ENCODE measurements at regions not wholly inside any gene's neighbourhood (a gene's known extent, or its start where the extent isn't known, plus 50 kb on each side); places are given as distances from the start of the nearest gene placed in this dataset.

- DNase-seq (ENCODE audit: low spot score), result no peak
- no peak for TF ChIP-seq CTCF (IDR thresholded peaks at IDR 0.05; ENCODE audit: extremely low read depth, missing control alignments)
Observed at GRCh38 chr5:2282893-2283292, 400.2 kb upstream of the IRX4 start.

- DNase-seq (ENCODE audit: low spot score), result no peak
Observed at GRCh38 chr5:2282034-2282690, 399.4 kb upstream of the IRX4 start.

GRCh38 chr5:2281446-2281845 is 398.7 kb upstream of the IRX4 start:
- DNase-seq (ENCODE audit: low spot score), result no peak
- no peak for TF ChIP-seq CTCF (IDR thresholded peaks at IDR 0.05; ENCODE audit: extremely low read depth, missing control alignments)

More at GRCh38 chr5:2282034-2282690, 399.4 kb upstream of the IRX4 start:
- TF ChIP-seq CTCF (IDR thresholded peaks at IDR 0.05; ENCODE audit: extremely low read depth, missing control alignments), result no peak

GRCh38 chr5:2280318-2280717 is 397.6 kb upstream of the IRX4 start:
- TF ChIP-seq CTCF (IDR thresholded peaks at IDR 0.05; ENCODE audit: extremely low read depth, missing control alignments), result no peak
- no peak for DNase-seq (ENCODE audit: low spot score)

- DNase-seq (ENCODE audit: low spot score), result no peak
- no peak for TF ChIP-seq CTCF (IDR thresholded peaks at IDR 0.05; ENCODE audit: extremely low read depth, missing control alignments)
Observed at GRCh38 chr5:2278825-2279456, 396.2 kb upstream of the IRX4 start.

- DNase-seq (ENCODE audit: low spot score), result no peak
- no peak for TF ChIP-seq CTCF (IDR thresholded peaks at IDR 0.05; ENCODE audit: extremely low read depth, missing control alignments)
Observed at GRCh38 chr5:2277886-2278285, 395.2 kb upstream of the IRX4 start.

GRCh38 chr5:2276101-2276500 is 393.4 kb upstream of the IRX4 start:
- DNase-seq (ENCODE audit: low spot score), result no peak
- TF ChIP-seq CTCF (IDR thresholded peaks at IDR 0.05; ENCODE audit: extremely low read depth, missing control alignments), result no peak

Data from GM20000 (cell line).